Activated T-helper 2 cell treated with anti-CD3 and anti-CD28 coated beads, Interferon-gamma antibody, Interleukin-2, Interleukin-4, amounts not matched to agents 10 μg/mL and 5 μg/mL and 100 μg/mL, durations not matched to agents 14 hours and 24 hours and 36 hours (primary cell): ENCODE measurements at regions not wholly inside any gene's neighbourhood (a gene's known extent, or its start where the extent isn't known, plus 50 kb on each side); places are given as distances from the start of the nearest gene placed in this dataset.

Experiments
- DNase-seq: peaks from one replicate; pipeline ENCODE4 v3.0.0; 2021; ENCODE audit warnings: low spot score
- H3K27ac Mint-ChIP-seq: one replicate; pipeline ENCODE4 v1.8.0; 2021; ENCODE audit warnings: mixed read lengths
- H3K27me3 Mint-ChIP-seq: one replicate; pipeline ENCODE4 v1.8.0; 2021; ENCODE audit warnings: low read depth, mixed read lengths
- H3K36me3 Mint-ChIP-seq: one replicate; pipeline ENCODE4 v1.8.0; 2021; ENCODE audit warnings: low read depth, mixed read lengths
- H3K4me1 Mint-ChIP-seq: one replicate; pipeline ENCODE4 v1.8.0; 2021; ENCODE audit warnings: low read depth, mixed read lengths
- H3K4me3 Mint-ChIP-seq: one replicate; pipeline ENCODE4 v1.8.0; 2021; ENCODE audit warnings: low read depth, mild to moderate bottlenecking, moderate library complexity, mixed read lengths
- H3K9me3 Mint-ChIP-seq: one replicate; pipeline ENCODE4 v1.8.0; 2021; ENCODE audit warnings: mixed read lengths
- intact Hi-C: fragments of 100-400 bp; cut with micrococcal nuclease; formaldehyde crosslinking; loops from one replicate; pipeline ENCODE4 v1.15.1; 2023

GRCh38 chr6:23875006-23875405 lies 251.0 kb upstream of the NRSN1 start:
- H3K36me3 Mint-ChIP-seq, result no peaks in the 10 kb centered on the region
- H3K9me3 Mint-ChIP-seq, result no peaks in the 10 kb centered on the region
- H3K27ac Mint-ChIP-seq, result no peak overlapping the region
- intact Hi-C loops, result no loop called here
- H3K4me1 Mint-ChIP-seq, result no peaks in the 10 kb centered on the region
- no peaks in the 10 kb centered on the region for H3K27me3 Mint-ChIP-seq
- DNase-seq, result no peak
- no peak overlapping the region for H3K4me3 Mint-ChIP-seq

DNA sequence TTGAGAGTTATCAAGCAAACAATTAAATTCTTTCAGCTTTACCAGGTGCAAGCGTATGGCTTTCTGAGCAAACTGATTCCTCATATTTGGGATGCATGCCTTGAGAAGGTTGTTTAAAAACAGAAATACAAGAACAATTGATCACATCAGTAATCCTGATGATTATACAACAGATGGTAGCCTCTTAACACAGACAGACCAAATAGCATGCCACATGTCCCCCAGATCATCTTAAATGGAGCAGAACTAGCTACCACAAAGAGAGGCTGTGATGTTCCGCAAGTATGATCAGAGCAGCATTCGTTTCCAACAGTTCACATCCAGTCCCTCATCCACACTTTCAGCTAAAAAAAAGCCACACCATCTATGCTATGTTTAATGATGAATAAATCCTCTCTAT lies 246.2 kb upstream of the NRSN1 start:
- no peaks in the 10 kb centered on the region for H3K27me3 Mint-ChIP-seq
- intact Hi-C loops, result no loop called here
- H3K4me3 Mint-ChIP-seq, result no peak overlapping the region
- no peak overlapping the region for H3K27ac Mint-ChIP-seq
- no peaks in the 10 kb centered on the region for H3K9me3 Mint-ChIP-seq
- DNase-seq, result no peak
- H3K4me1 Mint-ChIP-seq, result no peaks in the 10 kb centered on the region
- H3K36me3 Mint-ChIP-seq, result no peaks in the 10 kb centered on the region

DNA sequence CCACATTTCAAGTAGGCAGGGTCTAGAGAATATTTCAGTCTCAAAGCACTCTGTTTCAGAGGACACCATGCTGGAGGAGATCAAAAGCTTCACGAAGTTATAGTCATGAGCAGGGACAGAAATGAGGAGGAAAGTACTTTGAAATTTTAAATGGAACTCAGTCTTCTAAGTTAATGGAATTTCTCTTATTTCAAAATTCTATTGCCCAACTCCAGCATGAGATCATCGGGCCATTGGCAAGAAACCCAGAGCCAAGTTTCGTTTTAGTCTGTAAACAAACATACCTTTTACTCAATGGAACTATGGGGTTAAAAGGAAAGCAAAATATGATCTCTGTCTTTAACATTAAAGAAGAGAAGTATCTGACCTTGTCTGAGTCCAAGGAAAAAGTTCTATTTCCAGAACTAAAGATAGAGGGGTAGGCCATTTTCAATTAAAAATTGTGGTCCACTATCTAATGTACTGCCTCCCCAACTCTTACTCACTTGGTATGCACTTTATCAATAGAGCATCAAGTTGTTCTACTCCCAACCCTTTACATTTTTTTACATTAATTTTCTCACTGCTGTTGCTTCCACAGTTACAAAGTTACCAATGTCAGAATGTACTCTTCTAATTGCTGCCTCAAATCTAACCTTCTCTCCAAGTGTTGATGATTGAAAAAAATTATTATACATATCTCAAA lies 235.3 kb upstream of the NRSN1 start:
- intact Hi-C loops, result no loop called here
- Mint-ChIP-seq H3K27ac (no peak overlapping the region), H3K9me3 (no peaks in the 10 kb centered on the region), H3K27me3 (no peaks in the 10 kb centered on the region), H3K4me3 (no peak overlapping the region), H3K36me3 (no peaks in the 10 kb centered on the region), H3K4me1 (no peaks in the 10 kb centered on the region)
- DNase-seq, result no peak

DNA sequence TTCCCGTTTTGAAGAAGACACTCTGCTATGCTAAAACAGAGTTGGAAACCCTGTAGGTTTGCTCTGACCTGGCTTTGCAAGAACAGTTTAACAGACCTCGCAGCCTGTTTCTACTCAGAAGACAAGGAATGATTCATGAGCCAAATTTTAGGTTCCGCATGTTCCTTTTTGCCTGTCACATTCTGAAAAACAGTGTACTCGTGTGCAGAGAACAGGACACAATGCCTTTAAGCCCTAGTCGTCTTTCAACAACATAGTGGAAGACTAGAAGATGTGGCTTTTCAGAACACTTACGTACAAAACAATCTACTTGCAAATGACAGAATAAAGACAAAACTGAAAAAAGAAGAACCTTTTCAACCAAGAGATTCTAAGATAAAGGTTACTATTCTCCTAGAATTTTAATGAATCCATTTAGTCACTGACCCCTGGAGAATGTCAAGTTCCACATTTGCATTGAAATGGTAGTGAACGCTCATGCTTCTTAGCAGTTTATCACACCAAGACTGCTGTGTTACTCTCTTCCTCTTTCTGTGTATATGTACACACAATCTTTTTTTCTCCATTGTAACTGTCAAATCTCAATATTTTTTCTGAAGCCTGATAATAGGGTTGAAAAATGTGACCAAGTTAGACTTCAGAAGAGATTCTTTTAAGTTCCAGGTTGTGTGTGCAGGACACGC lies 220.7 kb upstream of the NRSN1 start:
- H3K4me3 Mint-ChIP-seq, result no peak overlapping the region
- no peaks in the 10 kb centered on the region for H3K36me3 Mint-ChIP-seq
- no peaks in the 10 kb centered on the region for H3K27me3 Mint-ChIP-seq
- no peak for DNase-seq
- H3K4me1 Mint-ChIP-seq, result no peaks in the 10 kb centered on the region
- no peaks in the 10 kb centered on the region for H3K9me3 Mint-ChIP-seq
- no peak overlapping the region for H3K27ac Mint-ChIP-seq
- intact Hi-C loops, result no loop called here

DNA sequence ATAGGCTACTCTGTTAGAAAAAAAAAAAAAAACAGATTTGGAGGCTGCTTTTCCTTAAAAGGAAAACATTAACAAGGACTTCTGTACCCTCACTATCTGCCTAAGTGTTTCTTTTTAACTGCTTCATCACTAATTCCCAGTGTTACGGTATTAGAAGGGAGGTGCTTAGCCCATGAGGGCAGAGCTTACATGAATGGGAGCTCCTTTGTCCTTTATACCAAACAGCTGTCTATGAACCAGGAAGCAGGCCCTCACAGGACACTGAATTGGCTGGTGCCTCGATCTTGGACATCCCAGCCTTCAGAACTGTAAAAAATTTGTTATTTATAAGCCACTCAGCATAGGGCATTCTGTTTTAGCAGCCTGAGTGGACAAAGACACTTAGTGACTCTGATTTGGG lies 215.6 kb upstream of the NRSN1 start:
- no peak for DNase-seq
- H3K36me3 Mint-ChIP-seq, result no peaks in the 10 kb centered on the region
- no peaks in the 10 kb centered on the region for H3K27me3 Mint-ChIP-seq
- intact Hi-C loops, result no loop called here
- no peak overlapping the region for H3K27ac Mint-ChIP-seq
- no peak overlapping the region for H3K4me3 Mint-ChIP-seq
- H3K9me3 Mint-ChIP-seq, result no peaks in the 10 kb centered on the region
- no peaks in the 10 kb centered on the region for H3K4me1 Mint-ChIP-seq

GRCh38 chr6:23927935-23928334 lies 198.1 kb upstream of the NRSN1 start:
- Mint-ChIP-seq H3K4me1 (no peaks in the 10 kb centered on the region), H3K4me3 (no peak overlapping the region), H3K27me3 (no peaks in the 10 kb centered on the region), H3K9me3 (peaks cover 4% of the 10 kb centered on the region), H3K36me3 (no peaks in the 10 kb centered on the region), H3K27ac (no peak overlapping the region)
- intact Hi-C loops, result no loop called here
- DNase-seq, result no peak

DNA sequence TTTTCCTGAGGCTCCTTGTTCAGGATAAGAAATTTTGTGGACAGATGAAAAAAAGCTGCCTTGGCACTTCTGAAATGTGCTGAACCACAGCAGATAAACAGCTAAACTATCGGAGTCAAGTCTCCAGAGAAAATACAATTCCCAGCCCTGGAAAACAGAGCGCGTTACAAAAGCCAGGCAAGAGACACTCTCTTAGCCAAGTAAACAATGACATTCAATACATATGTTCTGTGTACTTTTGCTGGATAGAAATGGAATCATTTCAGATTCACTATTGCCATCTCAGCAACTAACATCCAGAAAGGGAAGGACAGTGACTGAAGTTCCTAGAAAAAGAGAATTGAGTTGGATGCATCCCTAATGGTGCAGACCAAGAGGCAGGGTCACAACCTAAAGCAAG lies 196.8 kb upstream of the NRSN1 start:
- DNase-seq, result no peak
- H3K9me3 Mint-ChIP-seq, result peaks cover 4% of the 10 kb centered on the region
- no peaks in the 10 kb centered on the region for H3K36me3 Mint-ChIP-seq
- no peaks in the 10 kb centered on the region for H3K27me3 Mint-ChIP-seq
- no peak overlapping the region for H3K27ac Mint-ChIP-seq
- H3K4me1 Mint-ChIP-seq, result no peaks in the 10 kb centered on the region
- no peak overlapping the region for H3K4me3 Mint-ChIP-seq
- intact Hi-C loops, result no loop called here

- Mint-ChIP-seq H3K27ac (no peak overlapping the region), H3K36me3 (no peaks in the 10 kb centered on the region), H3K27me3 (no peaks in the 10 kb centered on the region), H3K4me1 (no peaks in the 10 kb centered on the region), H3K9me3 (no peaks in the 10 kb centered on the region), H3K4me3 (no peak overlapping the region)
- no peak for DNase-seq
- intact Hi-C loops, result no loop called here
Observed at GRCh38 chr6:23940466-23940865, 185.5 kb upstream of the NRSN1 start.

- Mint-ChIP-seq H3K27me3 (no peaks in the 10 kb centered on the region), H3K36me3 (no peaks in the 10 kb centered on the region), H3K4me3 (no peak overlapping the region), H3K4me1 (no peaks in the 10 kb centered on the region), H3K9me3 (no peaks in the 10 kb centered on the region), H3K27ac (no peak overlapping the region)
- intact Hi-C loops, result no loop called here
- no peak for DNase-seq
Observed at GRCh38 chr6:23951691-23952090, 174.3 kb upstream of the NRSN1 start.

DNA sequence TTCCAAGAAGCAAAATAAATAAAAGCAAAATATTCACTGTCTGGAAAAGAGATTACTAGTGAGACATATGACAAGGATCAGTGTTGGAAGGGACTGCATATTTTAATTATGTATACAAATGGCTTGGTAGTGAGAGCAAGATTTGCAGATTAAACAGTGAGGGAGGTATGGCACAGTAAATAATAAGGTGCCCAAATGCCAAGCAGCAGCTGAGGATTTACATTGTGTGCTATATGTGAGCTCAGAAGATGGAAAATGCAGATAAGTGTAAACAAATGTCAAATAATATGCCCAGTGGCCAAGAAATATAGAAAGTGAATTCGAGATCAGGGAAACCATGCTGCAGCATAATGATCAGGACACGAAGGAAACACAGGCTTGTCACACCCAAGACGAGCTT lies 173.8 kb upstream of the NRSN1 start:
- Mint-ChIP-seq H3K27me3 (no peaks in the 10 kb centered on the region), H3K4me3 (no peak overlapping the region), H3K36me3 (no peaks in the 10 kb centered on the region), H3K27ac (no peak overlapping the region), H3K4me1 (no peaks in the 10 kb centered on the region), H3K9me3 (no peaks in the 10 kb centered on the region)
- intact Hi-C loops, result no loop called here
- DNase-seq, result no peak

GRCh38 chr6:23953976-23954375 lies 172.0 kb upstream of the NRSN1 start:
- no peak overlapping the region for H3K4me3 Mint-ChIP-seq
- H3K4me1 Mint-ChIP-seq, result no peaks in the 10 kb centered on the region
- H3K36me3 Mint-ChIP-seq, result no peaks in the 10 kb centered on the region
- DNase-seq, result no peak
- no peaks in the 10 kb centered on the region for H3K27me3 Mint-ChIP-seq
- intact Hi-C loops, result no loop called here
- no peak overlapping the region for H3K27ac Mint-ChIP-seq
- H3K9me3 Mint-ChIP-seq, result no peaks in the 10 kb centered on the region

GRCh38 chr6:23957017-23957416 lies 169.0 kb upstream of the NRSN1 start:
- Mint-ChIP-seq H3K9me3 (no peaks in the 10 kb centered on the region), H3K27me3 (no peaks in the 10 kb centered on the region), H3K4me3 (no peak overlapping the region), H3K4me1 (no peaks in the 10 kb centered on the region), H3K36me3 (no peaks in the 10 kb centered on the region), H3K27ac (no peak overlapping the region)
- no peak for DNase-seq
- intact Hi-C loops, result no loop called here

GRCh38 chr6:23964865-23965264 lies 161.2 kb upstream of the NRSN1 start:
- Mint-ChIP-seq H3K4me3 (no peak overlapping the region), H3K27ac (no peak overlapping the region), H3K9me3 (no peaks in the 10 kb centered on the region), H3K36me3 (no peaks in the 10 kb centered on the region), H3K4me1 (no peaks in the 10 kb centered on the region), H3K27me3 (no peaks in the 10 kb centered on the region)
- intact Hi-C loops, result no loop called here
- no peak for DNase-seq
